GM19372 (cell line): ENCODE measurements at regions not wholly inside any gene's neighbourhood (a gene's known extent, or its start where the extent isn't known, plus 50 kb on each side); places are given as distances from the start of the nearest gene placed in this dataset.
"Not testable (repeated sequence)": the region's sequence is repeated elsewhere in the genome, so short reads cannot be mapped to it uniquely, and the experiment has no call there.

Experiments used
- ATAC-seq: cut with Tn5 transposase; IDR thresholded peaks from one replicate; pipeline ENCODE4 v1.9.1; 2021; ENCODE audit warnings: mild to moderate bottlenecking, low read depth, moderate library complexity; ENCODE audit not compliant: unreplicated experiment

GRCh38 chr2:16185801-16186272 lies 245.5 kb downstream of the MYCN start:
- ATAC-seq: no peak

- ATAC-seq: no peak
Observed at GRCh38 chr2:16184945-16185660, 244.8 kb downstream of the MYCN start.

- no peak for ATAC-seq
Observed at GRCh38 chr2:16184341-16184890, 244.1 kb downstream of the MYCN start.

GRCh38 chr2:16183345-16183744 lies 243.0 kb downstream of the MYCN start:
- no peak for ATAC-seq

- ATAC-seq: no peak
Observed at GRCh38 chr2:16182841-16183240, 242.5 kb downstream of the MYCN start.

- ATAC-seq: not testable (repeated sequence)
Observed at GRCh38 chr2:16182311-16182815, 242.0 kb downstream of the MYCN start.

- no peak for ATAC-seq
Observed at GRCh38 chr2:16181741-16182090, 241.4 kb downstream of the MYCN start.

- ATAC-seq: no peak
Observed at GRCh38 chr2:16181062-16181740, 240.9 kb downstream of the MYCN start.

- no peak for ATAC-seq
Observed at GRCh38 chr2:16180631-16181030, 240.3 kb downstream of the MYCN start.

- no peak for ATAC-seq
Observed at GRCh38 chr2:16179701-16180416, 239.5 kb downstream of the MYCN start.

GRCh38 chr2:16178551-16179130 lies 238.3 kb downstream of the MYCN start:
- no peak for ATAC-seq

- ATAC-seq: no peak
Observed at GRCh38 chr2:16177671-16178180, 237.4 kb downstream of the MYCN start.

GRCh38 chr2:16176971-16177480 lies 236.7 kb downstream of the MYCN start:
- ATAC-seq: no peak

- ATAC-seq: no peak
Observed at GRCh38 chr2:16175247-16175825, 235.0 kb downstream of the MYCN start.

- ATAC-seq: no peak
Observed at GRCh38 chr2:16174693-16175045, 234.3 kb downstream of the MYCN start.

- no peak for ATAC-seq
Observed at GRCh38 chr2:16173893-16174692, 233.7 kb downstream of the MYCN start.

- ATAC-seq: no peak
Observed at GRCh38 chr2:16172324-16173175, 232.2 kb downstream of the MYCN start.

GRCh38 chr2:16171425-16171920 lies 231.1 kb downstream of the MYCN start:
- no peak for ATAC-seq
